CD4-positive, alpha-beta T cell treated with Interleukin-6 at 100 ng/mL for 8 hours (primary cell): ENCODE measurements at regions not wholly inside any gene's neighbourhood (a gene's known extent, or its start where the extent isn't known, plus 50 kb on each side); places are given as distances from the start of the nearest gene placed in this dataset.

Source experiments
- DNase-seq: peaks from one replicate; pipeline ENCODE4 v3.0.0-alpha.2; 2020; ENCODE audit warnings: mixed read lengths, low spot score

GRCh38 chr21:35843911-35844667 is 216.2 kb downstream of the SETD4 start:
- no peak for DNase-seq

GRCh38 chr21:35840949-35841348 is 219.4 kb downstream of the SETD4 start:
- no peak for DNase-seq

DNA sequence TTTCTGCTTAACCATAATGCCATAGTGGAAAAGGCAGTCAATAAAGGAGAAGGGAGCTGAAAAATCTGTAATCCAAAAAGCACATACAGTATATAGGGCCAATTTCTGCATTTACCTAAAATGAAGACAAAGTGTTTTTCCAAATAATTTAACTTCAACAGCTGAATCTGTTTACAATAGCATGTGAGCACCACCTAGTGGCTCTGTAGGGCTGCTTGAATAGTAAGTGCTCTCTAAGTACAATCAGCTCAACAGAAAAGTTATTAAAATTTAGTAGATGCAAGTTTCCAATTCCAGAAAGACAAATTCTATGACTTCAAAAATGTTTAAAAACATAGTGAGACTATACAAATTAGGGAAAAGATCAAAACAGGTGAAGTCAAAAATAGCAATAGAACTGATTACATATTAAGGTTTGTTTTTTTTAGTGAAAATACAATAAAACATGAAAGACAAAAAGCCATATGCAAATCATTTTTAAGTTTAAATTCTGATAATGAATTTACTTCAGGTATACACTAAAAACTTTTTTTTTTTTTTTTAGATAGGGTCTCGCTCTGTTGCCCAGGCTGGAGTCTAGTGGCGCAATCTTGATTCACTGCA is 220.0 kb downstream of the SETD4 start:
- DNase-seq: peak; percentile 53

GRCh38 chr21:35838987-35839763 is 221.2 kb downstream of the SETD4 start:
- no peak for DNase-seq

GRCh38 chr21:35838350-35838749 is 222.0 kb downstream of the SETD4 start:
- DNase-seq: no peak

DNA sequence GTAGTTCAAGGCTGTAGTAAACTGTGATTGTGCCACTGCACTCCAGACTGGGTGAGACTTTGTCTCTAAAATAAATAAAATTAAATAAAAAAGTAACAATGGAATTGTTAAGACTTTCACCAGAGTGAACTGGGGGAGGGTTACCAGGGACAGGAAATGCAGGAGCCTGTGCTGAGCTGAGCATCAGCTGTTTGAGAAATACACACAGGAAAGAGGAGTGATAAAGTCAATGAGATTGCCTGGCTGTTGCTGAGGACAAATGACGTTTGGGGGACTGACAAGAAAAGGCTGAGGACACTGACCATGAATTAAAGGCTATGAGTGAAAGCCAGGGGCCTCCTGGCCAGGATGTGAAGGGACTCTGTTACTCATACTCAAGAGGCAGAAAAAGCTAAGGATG is 226.3 kb downstream of the SETD4 start:
- no peak for DNase-seq

- DNase-seq: no peak
These were observed 226.9 kb downstream of the SETD4 start for GRCh38 chr21:35833388-35833787.

DNA sequence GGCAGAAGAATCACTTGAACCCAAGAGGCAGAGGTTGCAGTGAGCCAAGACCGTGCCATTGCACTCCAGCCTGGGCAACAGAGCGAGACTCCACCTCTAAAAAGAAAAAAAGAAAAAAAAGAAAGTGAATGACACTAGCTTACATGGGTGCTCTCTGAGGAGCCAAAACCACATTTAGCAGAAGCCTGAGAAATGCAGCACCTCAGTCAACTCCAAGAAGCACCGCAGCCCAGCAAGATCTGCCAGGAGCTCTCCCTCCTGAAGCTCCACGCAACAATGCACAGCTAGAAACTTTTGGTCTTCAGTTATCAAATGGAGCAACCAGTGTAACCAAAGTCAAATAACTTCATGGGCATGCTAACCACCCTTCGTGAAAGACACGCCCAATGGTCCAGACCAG is 229.1 kb downstream of the SETD4 start:
- DNase-seq: no peak

GRCh38 chr21:35829067-35829466 is 231.3 kb downstream of the SETD4 start:
- no peak for DNase-seq

GRCh38 chr21:35828161-35828560 is 232.2 kb downstream of the SETD4 start:
- no peak for DNase-seq

- no peak for DNase-seq
These were observed 233.3 kb downstream of the SETD4 start for GRCh38 chr21:35827004-35827403.

- DNase-seq: no peak
These were observed 234.7 kb downstream of the SETD4 start for GRCh38 chr21:35825370-35826353.

DNA sequence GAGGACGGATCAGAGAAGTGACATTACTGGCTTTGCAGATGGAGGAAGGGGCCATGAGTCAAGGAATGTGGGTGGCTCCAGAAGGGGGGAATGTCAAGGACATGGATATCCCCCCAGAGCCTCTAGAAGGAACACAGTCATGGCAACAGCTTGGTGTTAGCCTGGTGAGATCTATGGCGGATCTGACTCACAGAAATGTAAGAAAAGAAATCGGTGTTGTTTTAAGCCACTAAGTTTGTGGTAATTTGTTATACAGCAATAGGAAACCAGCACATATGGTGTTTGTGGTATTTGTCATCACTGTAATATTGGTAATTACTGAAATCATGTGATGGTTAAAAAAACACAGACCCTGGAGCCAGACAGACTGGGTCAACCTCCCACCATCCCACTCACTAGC is 236.2 kb downstream of the SETD4 start:
- no peak for DNase-seq

- DNase-seq: no peak
These were observed 241.2 kb downstream of the SETD4 start for GRCh38 chr21:35819134-35819533.

- DNase-seq: no peak
These were observed 241.7 kb downstream of the SETD4 start for GRCh38 chr21:35818597-35818996.

- DNase-seq: no peak
These were observed 245.3 kb downstream of the SETD4 start for GRCh38 chr21:35814858-35815619.

DNA sequence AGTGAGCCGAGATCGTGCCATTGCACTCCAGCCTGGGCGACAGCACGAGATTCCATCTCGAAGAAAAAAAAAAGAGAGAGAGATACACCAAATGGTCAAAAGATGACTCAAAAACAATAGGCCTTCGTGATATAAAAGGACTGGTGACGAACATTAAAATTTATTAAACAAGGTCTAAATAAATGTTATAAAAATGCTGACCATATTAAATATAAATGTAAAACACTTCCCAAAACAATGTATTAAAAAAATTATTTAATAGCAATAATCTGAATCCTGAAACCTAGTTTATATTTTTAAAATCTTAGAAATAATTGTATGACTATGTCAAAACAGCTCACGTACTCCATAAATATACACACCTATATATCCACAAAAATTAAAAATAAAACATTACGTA is 247.6 kb downstream of the SETD4 start:
- no peak for DNase-seq

GRCh38 chr21:35811191-35811806 is 249.0 kb downstream of the SETD4 start:
- no peak for DNase-seq

DNA sequence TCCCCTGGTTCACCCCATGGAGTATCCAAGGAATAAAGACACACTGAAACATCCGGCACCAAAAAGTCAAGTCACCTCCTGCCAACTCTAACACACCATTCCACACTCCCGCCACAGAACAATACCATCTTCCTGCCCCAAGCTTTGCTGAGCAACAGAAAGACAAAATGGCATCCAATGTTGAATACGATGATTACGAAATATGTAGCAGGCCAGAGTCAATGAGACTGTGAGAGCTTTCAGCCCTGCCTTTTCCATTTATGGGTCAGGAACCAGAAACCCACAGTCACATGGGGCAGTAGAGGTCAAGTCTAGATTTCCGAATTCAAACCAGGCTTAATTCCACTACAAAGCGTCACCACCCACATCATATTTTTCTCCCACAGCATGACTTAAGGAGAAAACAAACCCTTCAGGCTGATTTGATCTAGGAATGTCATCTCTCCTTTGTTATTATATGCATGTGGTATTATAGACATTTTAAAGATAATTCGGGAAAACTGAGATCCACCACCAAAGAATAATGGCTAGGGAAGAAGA is 249.8 kb downstream of the SETD4 start:
- no peak for DNase-seq

DNA sequence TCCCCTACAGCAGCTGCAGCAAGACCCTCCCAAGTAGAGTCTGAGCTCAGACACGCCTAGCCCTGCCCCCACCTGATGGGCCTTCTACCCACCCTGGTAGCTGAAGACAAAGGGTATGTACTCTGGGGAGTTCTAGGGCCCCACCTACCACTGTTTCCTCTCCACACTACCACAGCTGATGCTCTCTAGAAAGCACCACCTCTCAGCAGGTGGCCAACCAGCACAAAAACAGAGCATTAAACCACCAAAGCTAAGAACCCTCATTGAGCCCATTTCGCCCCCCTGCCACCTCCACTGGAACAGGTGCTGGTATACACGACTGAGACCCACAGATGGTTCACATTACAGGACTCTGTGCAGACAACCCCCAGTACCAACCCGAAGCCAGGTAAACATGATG is 258.9 kb downstream of the SETD4 start:
- DNase-seq: no peak
